ENCODE measurements at regions not wholly inside any gene's neighbourhood (a gene's known extent, or its start where the extent isn't known, plus 50 kb on each side); places are given as distances from the start of the nearest gene placed in this dataset.

DNA sequence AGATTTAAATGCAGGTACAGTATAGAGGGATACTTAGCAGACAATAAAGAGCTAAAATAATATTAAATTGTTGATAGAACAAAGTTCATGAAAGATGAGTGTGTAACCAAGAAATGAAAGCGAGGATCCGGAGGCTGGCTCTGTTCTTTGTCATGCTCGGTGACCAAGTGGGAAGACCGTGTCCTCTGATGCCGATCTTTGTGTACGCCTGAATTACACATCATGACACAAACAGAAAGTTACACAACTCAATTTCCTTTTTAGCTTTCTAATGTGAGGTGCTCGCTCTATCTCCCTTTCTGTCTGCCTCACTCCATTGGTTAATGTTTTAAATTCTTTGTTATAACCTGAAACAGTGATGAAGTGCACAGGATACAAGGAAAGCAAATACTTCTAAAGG, 114.8 kb upstream of the NEIL3 start:
- no peak for TF ChIP-seq CTCF (IDR thresholded peaks at IDR 0.05; ENCODE audit: extremely low read depth, low read depth, low read length)
- H3K9me3 ChIP-seq (ENCODE audit: low read depth, low read length), result peaks cover 10% of the 10 kb centered on the region
- H3K27ac ChIP-seq (ENCODE audit: low read depth, low read length), result peak overlapping the region; percentile 5
- H3K79me2 ChIP-seq (ENCODE audit: insufficient read depth, low read length), result no peaks in the 10 kb centered on the region
- H4K20me1 ChIP-seq (ENCODE audit: insufficient read depth, low read length), result no peaks in the 10 kb centered on the region
- peak; percentile 36 for DNase-seq (ENCODE audit: insufficient read length, low spot score, missing footprints)
- peak overlapping the region; percentile 36 for H2AFZ ChIP-seq (ENCODE audit: low read length)
- peak overlapping the region; percentile 41 for H3K4me2 ChIP-seq (ENCODE audit: insufficient read depth, low read length)
- H3K4me3 ChIP-seq (ENCODE audit: insufficient read depth, low read length), result no peak overlapping the region
- no peaks in the 10 kb centered on the region for H3K36me3 ChIP-seq (ENCODE audit: insufficient read depth, low read length)
- H3K4me1 ChIP-seq (ENCODE audit: insufficient read depth, low read length), result peaks cover 9% of the 10 kb centered on the region
- H3K27me3 ChIP-seq (ENCODE audit: insufficient read depth, low read length), result no peaks in the 10 kb centered on the region

GRCh38 chr4:177196615-177197014, 113.1 kb upstream of the NEIL3 start:
- Histone ChIP-seq H3K27ac (ENCODE audit: low read depth, low read length) (no peak overlapping the region), H3K4me2 (ENCODE audit: insufficient read depth, low read length) (no peak overlapping the region), H3K79me2 (ENCODE audit: insufficient read depth, low read length) (no peaks in the 10 kb centered on the region), H3K4me3 (ENCODE audit: insufficient read depth, low read length) (no peak overlapping the region), H3K36me3 (ENCODE audit: insufficient read depth, low read length) (no peaks in the 10 kb centered on the region), H2AFZ (ENCODE audit: low read length) (no peak overlapping the region), H3K27me3 (ENCODE audit: insufficient read depth, low read length) (no peaks in the 10 kb centered on the region), H4K20me1 (ENCODE audit: insufficient read depth, low read length) (no peaks in the 10 kb centered on the region), H3K9me3 (ENCODE audit: low read depth, low read length) (peaks cover 10% of the 10 kb centered on the region), H3K4me1 (ENCODE audit: insufficient read depth, low read length) (no peaks in the 10 kb centered on the region)
- TF ChIP-seq CTCF (IDR thresholded peaks at IDR 0.05; ENCODE audit: extremely low read depth, low read depth, low read length), result no peak
- DNase-seq (ENCODE audit: insufficient read length, low spot score, missing footprints), result no peak

DNA sequence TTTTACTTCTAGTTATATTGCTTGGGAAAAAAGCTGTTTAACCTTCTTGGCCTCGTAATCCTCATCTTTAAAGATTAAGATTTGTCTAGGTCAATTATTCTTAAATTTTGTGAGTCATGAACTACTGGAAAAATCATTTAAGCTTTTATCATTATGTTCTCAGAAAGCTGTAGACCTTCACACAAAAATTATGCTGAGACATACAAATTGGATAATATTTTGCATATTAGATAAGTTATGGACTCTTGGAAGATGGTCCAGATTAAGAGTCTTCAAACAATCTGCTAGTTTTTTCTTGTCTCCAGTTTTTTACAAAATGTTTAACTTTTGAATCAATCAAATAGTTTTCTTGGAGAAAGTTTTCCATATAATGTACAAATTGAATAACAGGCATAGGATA, 108.1 kb upstream of the NEIL3 start:
- H3K4me3 ChIP-seq (ENCODE audit: insufficient read depth, low read length), result no peak overlapping the region
- H3K4me1 ChIP-seq (ENCODE audit: insufficient read depth, low read length), result no peaks in the 10 kb centered on the region
- TF ChIP-seq CTCF (IDR thresholded peaks at IDR 0.05; ENCODE audit: extremely low read depth, low read depth, low read length), result no peak
- H2AFZ ChIP-seq (ENCODE audit: low read length), result no peak overlapping the region
- H3K79me2 ChIP-seq (ENCODE audit: insufficient read depth, low read length), result no peaks in the 10 kb centered on the region
- no peak overlapping the region for H3K27ac ChIP-seq (ENCODE audit: low read depth, low read length)
- no peaks in the 10 kb centered on the region for H3K36me3 ChIP-seq (ENCODE audit: insufficient read depth, low read length)
- no peaks in the 10 kb centered on the region for H3K27me3 ChIP-seq (ENCODE audit: insufficient read depth, low read length)
- DNase-seq (ENCODE audit: insufficient read length, low spot score, missing footprints), result no peak
- no peak overlapping the region for H3K4me2 ChIP-seq (ENCODE audit: insufficient read depth, low read length)
- peaks cover 6% of the 10 kb centered on the region for H3K9me3 ChIP-seq (ENCODE audit: low read depth, low read length)
- no peaks in the 10 kb centered on the region for H4K20me1 ChIP-seq (ENCODE audit: insufficient read depth, low read length)

- Histone ChIP-seq H3K27me3 (ENCODE audit: insufficient read depth, low read length) (no peaks in the 10 kb centered on the region), H4K20me1 (ENCODE audit: insufficient read depth, low read length) (no peaks in the 10 kb centered on the region), H2AFZ (ENCODE audit: low read length) (peak overlapping the region; percentile 63), H3K4me1 (ENCODE audit: insufficient read depth, low read length) (no peaks in the 10 kb centered on the region), H3K4me3 (ENCODE audit: insufficient read depth, low read length) (no peak overlapping the region), H3K9me3 (ENCODE audit: low read depth, low read length) (peaks cover 2% of the 10 kb centered on the region), H3K36me3 (ENCODE audit: insufficient read depth, low read length) (no peaks in the 10 kb centered on the region), H3K4me2 (ENCODE audit: insufficient read depth, low read length) (no peak overlapping the region), H3K79me2 (ENCODE audit: insufficient read depth, low read length) (no peaks in the 10 kb centered on the region), H3K27ac (ENCODE audit: low read depth, low read length) (no peak overlapping the region)
- DNase-seq (ENCODE audit: insufficient read length, low spot score, missing footprints), result no peak
- no peak for TF ChIP-seq CTCF (IDR thresholded peaks at IDR 0.05; ENCODE audit: extremely low read depth, low read depth, low read length)
Observed at GRCh38 chr4:177204126-177204525, 105.5 kb upstream of the NEIL3 start.
